Islet of Langerhans (tissue), 1 donor: ENCODE measurements at regions not wholly inside any gene's neighbourhood (a gene's known extent, or its start where the extent isn't known, plus 50 kb on each side); places are given as distances from the start of the nearest gene placed in this dataset.
"Not testable (repeated sequence)": the region's sequence is repeated elsewhere in the genome, so short reads cannot be mapped to it uniquely, and the experiment has no call there.

ENCODE experiments used
- FAIRE-seq: peaks from one replicate; lab custom pipeline; 2011; peaks lifted over from hg19 to GRCh38; lab: Jason Lieb, UNC

DNA sequence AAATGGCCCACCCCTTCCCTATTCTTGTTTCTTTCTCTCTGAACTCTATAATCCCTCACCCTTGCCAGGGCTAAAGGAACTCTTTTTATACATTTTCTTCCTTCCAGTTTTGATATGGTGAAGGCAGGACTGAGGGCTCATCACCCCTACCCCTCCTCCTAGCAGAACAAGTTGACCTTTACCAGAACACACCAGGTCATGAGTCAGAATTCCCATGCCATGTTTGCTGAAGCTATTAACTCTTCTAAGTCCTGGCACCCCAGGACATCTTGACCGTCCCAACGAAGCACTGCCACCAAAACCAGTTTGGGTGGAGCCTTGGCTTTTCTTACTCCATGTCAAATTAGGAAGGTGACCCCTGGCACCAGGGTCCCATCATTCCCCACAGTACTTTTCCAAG, 57.5 kb upstream of the DYNLT3 start:
- no peak for FAIRE-seq

DNA sequence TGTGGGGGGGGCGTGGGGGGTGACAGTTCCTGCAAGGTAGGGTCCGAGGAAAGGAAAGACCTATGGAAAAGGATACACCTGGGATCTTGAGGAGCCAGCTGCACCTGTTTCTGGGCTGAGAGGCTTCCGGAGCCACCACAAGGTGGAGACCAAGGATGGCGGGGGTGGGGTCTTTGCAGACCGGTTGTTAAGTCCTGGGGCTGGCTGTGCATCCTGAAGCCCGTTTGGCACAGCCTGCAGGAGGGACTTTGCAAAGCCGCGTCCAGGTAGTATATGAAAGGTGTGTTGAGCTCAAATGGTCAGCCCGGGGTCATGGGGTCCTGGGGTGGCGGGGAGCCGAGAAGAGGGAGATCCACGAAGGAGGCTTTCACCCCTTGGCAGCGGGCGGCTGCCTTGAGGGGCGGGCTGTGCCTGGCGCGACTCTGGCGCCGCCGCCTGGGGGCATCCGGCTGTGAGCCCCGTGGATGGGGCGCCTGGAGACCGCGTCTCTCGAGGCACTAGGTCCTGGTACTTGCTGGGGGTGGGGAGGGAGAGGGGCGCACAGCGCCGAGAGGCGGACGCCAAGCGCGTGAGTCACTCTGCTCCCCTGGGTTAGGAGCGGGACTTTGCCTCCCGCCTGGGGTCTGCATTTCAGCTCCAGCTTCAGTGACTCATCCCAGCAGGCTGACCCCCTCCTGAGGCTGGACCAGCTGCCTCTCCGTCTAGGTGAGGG, 58.2 kb upstream of the DYNLT3 start:
- no peak for FAIRE-seq

DNA sequence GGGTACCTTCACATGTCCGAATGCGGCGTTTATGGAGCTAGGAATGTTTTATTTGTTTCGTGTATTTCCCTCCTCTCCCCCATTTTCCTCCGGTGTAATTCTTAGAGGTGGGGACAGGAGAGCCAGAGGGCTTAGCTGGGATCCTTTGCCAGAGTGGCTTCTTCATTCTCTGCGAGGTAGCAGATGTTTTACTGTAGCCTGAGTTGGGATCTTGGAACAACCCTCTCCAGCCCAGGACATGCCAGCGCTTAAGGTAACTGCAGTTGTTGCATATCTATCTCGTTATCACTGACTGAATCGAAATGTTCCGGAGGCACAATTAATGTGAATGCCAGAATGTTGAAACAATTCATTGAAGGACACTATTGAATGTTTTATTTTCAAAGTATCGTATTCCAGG, 59.0 kb upstream of the DYNLT3 start:
- FAIRE-seq: no peak

- no peak for FAIRE-seq
Observed at GRCh38 chrX:37910186-37910585, 62.8 kb upstream of the DYNLT3 start.

DNA sequence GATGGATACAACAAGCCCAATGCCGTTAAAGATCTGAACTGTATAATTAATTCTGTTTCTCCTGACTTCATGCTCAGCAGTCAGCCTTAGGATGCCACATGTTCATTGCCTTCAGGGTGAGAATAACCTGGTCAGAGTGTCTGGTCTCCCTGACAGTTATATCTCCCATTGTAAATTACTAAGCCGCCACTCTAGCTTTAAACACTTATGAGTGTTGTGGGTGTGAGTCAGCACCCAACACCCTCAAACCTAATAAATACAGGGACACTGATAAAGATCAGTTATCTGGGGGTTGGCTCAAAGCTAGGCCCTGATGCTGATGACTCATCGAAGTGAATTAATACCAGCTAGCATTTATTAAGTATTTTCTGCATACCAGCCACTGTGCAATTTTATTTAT, 64.9 kb upstream of the DYNLT3 start:
- FAIRE-seq: no peak

DNA sequence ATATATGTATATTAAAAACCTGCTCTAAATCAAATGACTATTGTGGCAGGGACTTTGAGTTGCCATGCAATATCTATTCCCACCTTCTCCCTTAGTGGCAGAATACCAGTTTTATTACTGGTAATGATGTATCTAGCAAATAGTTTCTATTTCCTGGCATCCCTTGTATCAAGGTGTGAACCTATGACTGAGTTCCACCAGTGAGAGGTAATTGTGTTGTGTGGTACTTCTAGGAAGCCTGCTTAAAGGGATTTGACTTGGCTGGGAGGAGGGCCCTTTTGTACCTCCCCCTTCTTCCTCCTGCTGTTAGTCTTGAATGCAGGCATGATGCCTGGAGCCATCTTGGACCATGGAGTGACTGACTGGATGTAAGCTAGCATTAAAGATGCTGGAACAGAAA, 65.4 kb upstream of the DYNLT3 start:
- no peak for FAIRE-seq

GRCh38 chrX:37918168-37918567, 70.8 kb upstream of the DYNLT3 start:
- FAIRE-seq: no peak

DNA sequence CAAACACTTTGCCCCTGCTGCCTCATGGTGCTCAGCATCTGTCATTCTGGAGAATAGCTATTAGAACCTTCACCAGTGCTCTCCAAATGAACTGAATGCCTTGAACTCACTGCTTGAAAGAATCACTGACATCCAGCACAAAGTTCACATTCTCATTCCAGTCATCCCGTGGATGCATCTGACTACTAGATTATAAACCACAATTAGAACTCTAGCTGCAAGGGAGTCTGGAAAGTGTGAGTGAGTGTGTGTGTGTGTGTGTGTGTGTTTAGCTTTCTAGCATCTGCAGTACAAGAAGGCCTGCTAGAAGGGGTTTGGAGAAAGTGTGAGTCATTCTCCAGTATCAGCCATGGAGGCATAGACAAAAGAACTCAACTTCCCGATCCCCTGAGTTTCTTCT, 71.3 kb upstream of the DYNLT3 start:
- no peak for FAIRE-seq

- FAIRE-seq: no peak
Observed at GRCh38 chrX:37921758-37922157, 74.4 kb upstream of the DYNLT3 start.

- no peak for FAIRE-seq
Observed at GRCh38 chrX:37922928-37923327, 75.6 kb upstream of the DYNLT3 start.

DNA sequence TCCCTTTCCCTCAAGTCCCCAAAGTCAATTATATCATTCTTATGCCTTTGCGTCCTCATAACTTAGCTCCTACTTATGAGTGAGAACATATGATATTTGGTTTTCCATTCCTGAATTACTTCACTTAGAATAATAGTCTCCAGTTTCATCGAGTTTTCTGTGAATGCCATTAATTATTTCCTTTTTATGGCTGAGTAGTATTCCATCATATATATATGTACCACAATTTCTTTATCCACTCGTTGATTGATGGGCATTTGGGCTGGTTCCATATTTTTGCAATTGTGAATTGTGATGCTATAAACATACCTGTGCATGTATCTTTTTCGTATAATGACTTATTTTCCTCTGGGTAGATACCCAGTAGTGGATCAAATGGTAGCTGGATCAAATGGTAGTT, 78.4 kb upstream of the DYNLT3 start:
- not testable (repeated sequence) for FAIRE-seq

DNA sequence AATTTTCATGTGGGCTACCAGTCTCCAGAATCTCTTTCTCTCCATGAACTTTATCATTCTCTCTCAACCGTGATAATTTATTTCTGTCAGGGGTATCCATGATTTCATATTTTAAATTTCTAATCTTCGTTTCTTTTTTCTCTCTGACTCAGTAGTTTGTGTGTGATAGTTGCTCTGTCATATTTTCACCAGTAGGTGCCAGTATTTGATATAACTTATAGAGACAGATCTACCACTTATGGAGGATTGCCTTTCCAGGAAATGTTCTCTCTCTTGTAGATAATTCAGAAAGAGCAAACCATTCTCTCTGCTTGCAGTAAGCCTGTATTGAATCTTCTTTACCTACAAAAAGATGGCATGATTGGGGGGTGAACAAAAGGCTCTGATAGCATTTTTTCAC, 79.3 kb upstream of the DYNLT3 start:
- peak; percentile 100 for FAIRE-seq

GRCh38 chrX:37942170-37942569, 64.2 kb upstream of the SYTL5 start:
- FAIRE-seq: no peak

- no peak for FAIRE-seq
Observed at GRCh38 chrX:37943554-37944344, 62.6 kb upstream of the SYTL5 start.

DNA sequence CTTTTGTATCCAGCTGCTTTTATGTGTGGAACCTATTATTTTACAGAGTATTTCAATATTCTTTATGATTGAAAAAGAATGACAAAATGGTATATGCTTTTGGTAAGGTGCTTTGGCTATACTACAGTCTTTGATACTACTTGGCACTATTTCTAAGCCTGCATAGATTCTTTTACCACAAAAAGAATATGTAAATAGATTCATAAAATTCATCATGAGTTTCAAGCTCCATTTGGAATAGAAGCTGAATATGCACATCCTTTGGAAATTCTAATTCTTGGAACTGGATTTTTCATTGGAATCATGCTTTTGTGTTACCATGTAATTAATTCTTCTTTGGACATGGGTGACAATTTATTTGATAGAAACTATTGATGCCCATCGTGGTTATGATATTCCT, 60.2 kb upstream of the SYTL5 start:
- no peak for FAIRE-seq

- peak; percentile 97 for FAIRE-seq
Observed at GRCh38 chrX:37955273-37955672, 51.1 kb upstream of the SYTL5 start.

DNA sequence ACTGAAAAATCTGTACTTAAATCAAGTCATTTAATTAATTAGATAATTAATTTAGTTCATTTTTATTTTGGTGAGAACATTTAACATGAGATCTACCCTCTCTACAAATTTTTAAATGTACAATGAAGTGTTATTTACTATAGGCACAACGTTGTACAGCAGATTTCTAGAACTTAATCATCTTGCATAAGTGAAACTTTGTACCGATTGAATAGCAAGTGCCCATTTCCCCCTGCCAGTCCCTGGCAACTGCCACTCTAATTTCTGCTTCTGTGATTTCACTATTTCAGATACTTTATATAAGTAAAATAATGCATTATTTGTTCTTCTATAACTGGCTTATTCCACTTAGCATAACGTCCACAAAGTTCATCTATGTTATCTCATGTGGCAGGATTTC, 50.1 kb upstream of the SYTL5 start:
- FAIRE-seq: no peak
